Activated naive CD4-positive, alpha-beta T cell treated with anti-CD3 and anti-CD28 coated beads, Interleukin-2, amount 50 U/mL, for 16 hours (primary cell): ENCODE measurements at regions not wholly inside any gene's neighbourhood (a gene's known extent, or its start where the extent isn't known, plus 50 kb on each side); places are given as distances from the start of the nearest gene placed in this dataset.
"Not testable (repeated sequence)": the region's sequence is repeated elsewhere in the genome, so short reads cannot be mapped to it uniquely, and the experiment has no call there.

ENCODE experiments used
- DNase-seq: peaks from one replicate; pipeline ENCODE4 v3.0.0-alpha.2; 2020

DNA sequence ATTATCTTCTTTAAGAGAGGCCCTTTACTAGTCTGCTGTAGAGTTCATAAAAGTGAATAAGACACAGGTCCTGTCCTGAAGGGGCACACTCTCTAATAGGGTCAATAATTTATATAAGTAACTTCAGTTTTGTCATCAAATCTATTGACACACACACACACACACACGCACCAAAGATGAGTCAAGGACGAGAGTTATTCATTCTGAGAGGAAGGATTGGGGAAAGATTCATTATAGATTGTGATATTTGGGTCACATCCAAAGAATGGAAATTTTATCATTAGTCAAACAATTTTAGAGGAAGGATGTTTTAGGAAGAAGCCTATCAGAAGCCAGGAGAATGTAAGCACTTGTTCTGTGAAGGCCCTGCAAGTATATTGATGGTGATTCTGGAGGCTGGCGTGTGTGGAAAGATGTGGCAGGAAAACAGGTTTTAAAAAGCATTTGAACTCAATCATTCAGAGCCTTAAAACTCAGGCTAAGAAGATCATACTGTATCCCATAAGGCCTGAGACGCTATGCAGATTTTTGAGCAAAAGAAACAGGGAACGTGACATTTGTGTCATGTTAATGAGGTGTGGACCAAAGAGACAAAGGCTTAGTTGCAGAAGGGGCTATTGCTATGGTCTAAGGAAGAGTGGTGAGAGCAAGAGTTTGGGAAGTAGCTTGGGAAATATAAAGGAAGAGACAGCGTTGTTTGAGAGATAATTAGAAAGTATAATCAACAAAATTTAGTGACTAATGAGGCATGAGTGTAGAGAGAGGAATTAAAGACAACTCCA is 161.4 kb upstream of the PREP start:
- no peak for DNase-seq

- no peak for DNase-seq
Observed at GRCh38 chr6:105562027-105562426, 159.1 kb upstream of the PREP start.

- DNase-seq = no peak
Observed at GRCh38 chr6:105561486-105561885, 158.6 kb upstream of the PREP start.

DNA sequence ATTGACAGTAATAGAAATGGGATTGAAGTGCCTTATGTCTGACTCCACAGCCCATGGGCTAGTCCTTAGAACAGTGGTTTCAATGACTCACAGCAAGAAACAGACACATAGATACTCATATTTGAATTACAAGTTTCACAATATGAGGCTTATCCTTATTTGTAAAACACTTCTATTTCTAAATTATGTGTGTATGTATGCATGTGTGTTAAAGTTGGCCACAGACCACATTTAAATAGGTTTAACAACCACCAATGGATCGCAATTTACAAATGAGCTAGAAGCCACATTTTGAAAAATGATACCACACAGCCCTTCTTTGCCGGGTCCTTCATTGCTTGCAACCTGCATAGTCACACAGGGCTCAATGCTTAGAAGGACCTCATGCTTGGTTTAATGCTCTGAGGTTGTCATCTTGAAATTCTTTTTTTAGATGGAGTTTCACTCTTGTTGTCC is 157.8 kb upstream of the PREP start:
- no peak for DNase-seq

- DNase-seq = no peak
Observed at GRCh38 chr6:105557291-105557690, 154.4 kb upstream of the PREP start.

DNA sequence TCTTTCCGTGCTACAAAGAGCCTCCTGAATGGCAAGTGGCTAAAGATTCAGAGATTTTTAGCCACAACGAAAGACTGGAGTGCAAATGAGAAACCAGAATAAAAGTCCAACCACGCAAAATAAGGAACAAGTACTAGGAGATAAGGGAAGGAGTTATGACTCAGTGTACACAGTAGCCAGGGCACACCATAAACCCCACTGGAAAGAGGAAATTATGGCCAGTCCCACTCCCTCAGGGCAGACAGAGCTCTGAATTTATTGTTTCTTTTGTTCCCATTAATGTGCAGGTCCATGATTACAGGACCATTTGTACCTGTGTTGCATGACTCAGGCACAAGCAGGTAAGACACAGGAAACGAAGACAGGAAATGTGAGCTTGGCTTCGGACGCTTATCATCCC is 150.3 kb upstream of the PREP start:
- no peak for DNase-seq

DNA sequence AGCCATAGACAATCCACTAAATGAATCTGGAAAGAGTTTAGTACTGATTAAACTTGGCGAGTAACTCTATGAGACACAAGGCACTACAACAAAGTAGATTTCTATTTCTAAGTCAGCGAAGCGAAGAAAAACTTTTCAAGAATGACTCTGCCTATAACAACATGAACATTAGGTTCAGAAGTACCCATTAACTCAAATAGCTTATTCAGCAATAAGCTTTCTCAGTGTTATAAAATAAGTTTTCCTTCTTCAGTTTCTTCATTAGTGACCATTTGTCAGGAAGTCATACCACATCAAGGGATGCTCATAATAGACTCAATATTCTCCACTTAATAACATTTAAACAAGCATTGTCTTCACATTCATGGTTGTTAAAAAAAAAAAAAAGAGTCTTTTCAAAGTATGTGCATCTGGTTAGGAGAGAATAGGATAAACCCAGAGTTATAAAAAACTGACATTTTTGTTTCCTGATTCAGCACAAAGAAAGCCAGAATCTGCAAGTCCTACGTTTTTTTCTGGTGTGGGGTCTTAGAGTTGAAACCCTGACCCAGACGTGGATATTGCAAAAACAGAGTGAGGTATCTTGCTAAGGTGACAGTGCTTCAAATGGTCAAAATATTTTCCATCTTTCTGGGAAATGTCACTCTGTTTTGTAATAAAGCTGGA is 148.2 kb upstream of the PREP start:
- no peak for DNase-seq

GRCh38 chr6:105546754-105547153 is 143.9 kb upstream of the PREP start:
- DNase-seq = no peak

DNA sequence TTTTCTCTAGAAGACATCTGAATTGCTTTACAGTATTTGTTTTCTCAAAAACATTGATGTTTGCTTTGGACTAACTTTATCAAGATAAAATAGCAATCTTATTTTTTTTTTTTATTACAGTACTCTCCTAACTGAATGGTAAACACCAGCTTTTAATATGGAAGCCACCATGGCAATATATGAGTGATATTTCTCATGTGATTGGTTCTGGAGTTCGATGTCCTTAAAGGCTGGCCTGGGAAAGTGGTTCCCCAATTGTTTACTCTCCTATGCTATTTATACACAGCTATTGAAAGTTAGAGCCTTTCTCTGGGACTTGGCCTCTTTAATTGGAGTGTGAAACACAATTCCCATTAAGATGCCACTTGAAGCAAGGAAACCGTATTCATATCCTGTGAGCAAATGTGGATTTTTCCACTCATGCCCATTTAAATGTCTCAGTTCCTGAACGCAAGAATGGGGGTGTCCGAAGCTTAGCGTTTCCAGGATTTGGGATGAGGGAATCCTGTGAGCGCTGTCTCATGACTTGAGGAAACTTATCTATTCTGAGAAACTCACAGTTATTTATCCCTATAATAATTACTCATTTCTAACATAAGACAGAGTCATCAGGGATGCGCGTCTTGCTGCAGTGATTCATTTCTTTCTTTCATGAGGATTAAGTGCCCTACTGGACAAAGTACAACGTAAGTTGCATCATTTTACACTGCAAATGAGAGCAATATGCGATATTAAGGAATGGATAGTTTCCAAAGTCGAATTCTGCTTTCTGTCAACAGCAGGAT is 143.3 kb upstream of the PREP start:
- DNase-seq = no peak

DNA sequence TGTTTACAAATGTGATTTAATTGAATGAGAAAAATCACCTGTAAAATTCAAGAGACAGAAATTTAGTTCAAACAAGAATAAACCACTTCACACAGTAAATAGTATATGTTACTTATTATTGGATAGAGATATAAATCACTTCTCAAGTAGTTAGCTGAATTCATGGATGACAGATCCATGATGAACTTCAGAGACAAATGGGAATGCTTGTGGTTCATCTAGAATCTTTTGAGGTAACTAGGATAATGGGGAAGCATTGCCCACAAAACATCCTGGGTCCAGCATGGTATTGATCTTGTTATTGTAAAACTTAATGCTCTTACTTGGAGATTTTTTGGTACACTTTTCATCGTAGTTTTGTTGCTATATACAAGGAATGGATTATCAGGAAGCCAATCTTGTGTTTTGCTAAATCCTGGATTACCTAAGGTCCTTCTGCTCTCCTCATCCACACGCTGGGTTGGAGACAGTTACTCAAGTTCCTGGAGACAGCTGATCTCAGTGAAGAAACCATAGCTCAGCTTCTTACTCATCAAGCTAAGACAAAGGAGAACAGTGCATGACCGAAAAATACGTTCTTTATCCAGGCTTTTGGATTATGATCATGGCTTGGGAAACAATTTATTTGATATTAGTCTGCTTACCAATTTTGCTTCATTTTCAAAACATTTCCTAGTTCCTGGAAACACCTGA is 142.5 kb upstream of the PREP start:
- DNase-seq = no peak

- DNase-seq = no peak
Observed at GRCh38 chr6:105539911-105540310, 137.0 kb upstream of the PREP start.

DNA sequence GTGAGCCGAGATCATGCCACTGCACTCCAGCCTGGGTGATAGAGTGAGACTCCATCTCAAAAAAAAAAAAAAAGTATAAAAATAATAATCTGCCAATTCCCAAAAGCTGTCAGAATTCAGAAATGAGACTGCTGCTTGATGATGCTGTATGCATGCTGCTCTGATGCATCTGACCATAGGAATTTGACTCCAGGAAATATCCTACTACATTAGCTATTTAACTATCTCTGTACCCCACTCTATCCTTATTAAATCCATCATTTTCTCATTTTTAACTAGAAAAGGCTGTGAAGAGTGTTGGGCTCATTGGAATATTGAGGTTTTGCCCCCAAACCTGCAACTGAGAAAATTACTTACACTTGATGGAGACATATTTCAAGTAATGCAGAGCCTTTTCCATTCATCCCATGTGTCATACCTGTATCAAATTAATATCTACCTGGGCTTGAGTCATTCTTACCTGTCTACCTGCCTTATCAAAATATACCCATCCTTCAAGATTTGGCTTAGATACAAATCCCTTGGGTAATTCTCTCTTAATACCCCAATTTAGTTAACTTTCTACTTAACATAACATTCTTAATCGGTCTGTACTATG is 135.2 kb upstream of the PREP start:
- DNase-seq = no peak

DNA sequence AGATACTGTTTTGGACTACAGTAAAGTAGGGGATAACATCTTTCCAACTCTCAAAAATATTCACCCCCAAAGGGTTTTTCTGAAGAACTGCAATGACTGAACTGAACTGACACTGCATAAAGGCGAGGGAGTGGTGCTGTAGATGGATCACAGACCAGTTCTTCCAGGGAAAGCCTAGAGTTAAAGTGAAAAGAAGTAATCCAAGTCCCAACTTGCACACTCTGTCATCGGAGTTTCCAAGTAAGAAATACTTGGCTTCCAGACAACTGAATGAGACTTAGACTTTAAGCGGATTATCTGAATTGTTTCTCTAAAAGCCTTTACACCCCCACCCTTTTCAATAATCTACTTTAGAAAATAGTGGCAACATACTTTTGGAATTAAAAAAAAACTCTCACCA is 134.1 kb upstream of the PREP start:
- DNase-seq = no peak

DNA sequence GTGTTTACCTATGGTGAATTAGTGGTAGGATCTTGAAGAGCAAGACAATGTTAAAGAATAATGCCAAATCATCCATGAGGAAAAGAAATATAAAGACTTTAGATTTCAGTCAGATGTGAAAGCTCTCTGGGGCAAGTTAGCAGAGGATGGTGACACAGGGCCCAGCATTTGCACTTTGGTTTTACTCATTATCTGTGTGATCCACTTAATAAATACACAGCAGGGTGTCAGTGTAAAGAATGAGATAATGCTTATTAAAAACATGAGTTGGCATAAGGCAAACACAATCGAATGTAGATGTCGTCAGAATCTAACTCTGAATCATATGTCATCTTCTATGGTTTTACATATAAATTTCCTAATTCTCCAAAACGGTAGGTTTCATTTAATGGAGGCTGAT is 130.4 kb upstream of the PREP start:
- no peak for DNase-seq

- no peak for DNase-seq
Observed at GRCh38 chr6:105526225-105526872, 123.5 kb upstream of the PREP start.

GRCh38 chr6:105522626-105523322 is 119.9 kb upstream of the PREP start:
- DNase-seq = no peak

- no peak for DNase-seq
Observed at GRCh38 chr6:105519954-105520353, 117.1 kb upstream of the PREP start.

DNA sequence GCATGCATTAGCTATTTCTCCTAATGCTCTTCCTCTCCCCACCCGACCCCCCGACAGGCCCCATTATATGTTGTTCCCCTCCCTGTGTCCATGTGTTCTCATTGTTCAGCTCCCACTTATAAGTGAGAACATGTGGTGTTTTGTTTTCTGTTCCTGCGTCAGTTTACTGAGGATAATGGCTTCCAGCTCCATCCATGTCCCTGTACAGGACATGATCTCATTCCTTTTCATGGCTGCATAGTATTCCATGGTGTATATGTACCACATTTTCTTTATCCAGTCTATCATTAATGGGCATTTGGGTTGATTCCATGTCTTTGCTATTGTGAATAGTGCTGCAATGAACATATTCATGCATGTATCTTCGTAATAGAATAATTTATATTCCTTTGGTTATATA is 116.1 kb upstream of the PREP start:
- DNase-seq = not testable (repeated sequence)

DNA sequence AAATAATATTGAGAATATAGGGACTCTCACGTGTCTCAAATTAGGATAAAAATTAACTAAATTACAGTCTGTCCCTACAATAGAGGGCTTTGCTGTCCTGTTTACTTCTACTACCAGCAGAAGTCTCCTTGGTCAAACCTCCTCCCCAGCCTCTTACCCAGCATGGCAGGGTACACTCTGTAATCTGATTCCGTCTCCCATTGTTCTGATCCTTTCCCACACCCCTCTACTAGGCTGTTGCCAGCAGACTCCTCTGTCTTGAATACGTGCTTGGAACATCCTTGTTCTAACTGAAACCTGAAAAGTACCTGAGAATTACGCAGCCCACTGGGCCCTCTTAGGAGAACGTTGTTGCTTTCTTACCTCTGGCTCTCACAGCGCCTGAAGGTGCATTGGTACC is 112.2 kb upstream of the PREP start:
- DNase-seq = no peak

- no peak for DNase-seq
Observed at GRCh38 chr6:105514306-105514705, 111.4 kb upstream of the PREP start.

- DNase-seq = no peak
Observed at GRCh38 chr6:105511639-105512038, 108.8 kb upstream of the PREP start.

DNA sequence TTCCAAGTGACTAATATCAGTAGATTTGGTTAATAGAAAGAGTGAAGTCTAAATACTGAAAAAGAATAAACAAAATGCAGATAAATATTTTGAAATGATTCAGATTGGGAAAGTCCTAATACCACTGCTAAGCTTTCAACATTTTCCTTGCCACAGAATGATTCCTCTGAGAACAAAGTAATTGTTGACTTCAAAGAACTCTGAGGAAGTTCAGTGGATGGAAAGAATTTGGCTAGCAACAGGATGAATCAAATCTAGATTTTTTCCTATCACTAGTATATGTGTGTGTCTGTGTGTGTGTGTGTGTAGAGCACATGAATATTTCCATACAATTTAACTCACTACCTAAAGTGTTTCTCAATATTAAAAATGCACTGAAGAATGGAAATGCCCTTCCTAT is 107.9 kb upstream of the PREP start:
- DNase-seq = no peak
